HepG2 (cell line): ENCODE measurements at regions not wholly inside any gene's neighbourhood (a gene's known extent, or its start where the extent isn't known, plus 50 kb on each side); places are given as distances from the start of the nearest gene placed in this dataset.
A peak's percentile ranks its signal among the peaks of the same experiment; 100 is the strongest.

Experiments used
- ARHGAP35 ChIP-seq: sonication (generic); formaldehyde crosslinking; IDR thresholded peaks from 2 replicates; pipeline ENCODE4 v1.9.0; 2022; ENCODE audit warnings: mild to moderate bottlenecking, inconsistent platforms, moderate library complexity, missing genetic modification reagents, borderline replicate concordance
- CEBPG ChIP-seq: IDR thresholded peaks from 2 replicates; pipeline ENCODE4 v1.6.1; 2016
- ELF3 ChIP-seq: IDR thresholded peaks from 2 replicates; pipeline ENCODE4 v1.6.1; 2016; ENCODE audit warnings: missing genetic modification reagents, missing compliant biosample characterization
- GABPB1 ChIP-seq: IDR thresholded peaks from 2 replicates; pipeline ENCODE4 v1.6.1; 2016; ENCODE audit warnings: mild to moderate bottlenecking, missing genetic modification reagents, moderate library complexity, missing compliant biosample characterization
- ISL2 ChIP-seq: sonication (generic); formaldehyde crosslinking; IDR thresholded peaks from 2 replicates; pipeline ENCODE4 v1.5.0; 2020; ENCODE audit warnings: missing genetic modification reagents
- MAFK ChIP-seq, 2 experiments: IDR thresholded peaks in 1 of 2; conservative IDR thresholded peaks in 1 of 2; 2 replicates each; pipeline ENCODE4 v1.6.1; 2011; ENCODE audit warnings: improper control_type of control experiment in 2 of 2, low read length in 2 of 2
- RBM39 ChIP-seq: fragments of 200-400 bp; formaldehyde crosslinking; IDR thresholded peaks from one replicate; pipeline ENCODE4 v1.6.1; 2018; ENCODE audit warnings: antibody characterized with exemption, mild to moderate bottlenecking, low read depth, low read length; ENCODE audit not compliant: poor library complexity, severe bottlenecking
- SRSF1 ChIP-seq: fragments of 200-400 bp; formaldehyde crosslinking; optimal IDR thresholded peaks from 2 replicates; pipeline ENCODE3; 2017; ENCODE audit warnings: mild to moderate bottlenecking, low read depth, low read length, moderate library complexity
- SRSF4 ChIP-seq: fragments of 200-400 bp; formaldehyde crosslinking; IDR thresholded peaks from one replicate; pipeline ENCODE4 v1.6.1; 2018; ENCODE audit warnings: mild to moderate bottlenecking, low read depth, low read length, moderate library complexity; ENCODE audit not compliant: poor library complexity, severe bottlenecking
- TEAD3 ChIP-seq: optimal IDR thresholded peaks from 2 replicates; pipeline ENCODE3; 2016; ENCODE audit warnings: borderline replicate concordance
- U2AF1 ChIP-seq: fragments of 200-400 bp; formaldehyde crosslinking; optimal IDR thresholded peaks from 2 replicates; pipeline ENCODE3; 2017; ENCODE audit warnings: mild to moderate bottlenecking, low read depth, low read length
- YEATS4 ChIP-seq: sonication (generic); formaldehyde crosslinking; IDR thresholded peaks from 2 replicates; pipeline ENCODE4 v1.4.0; 2020; ENCODE audit warnings: missing genetic modification reagents, borderline replicate concordance
- ZNF563 ChIP-seq: sonication (generic); formaldehyde crosslinking; IDR thresholded peaks from 2 replicates; pipeline ENCODE4 v1.8.0; 2022; ENCODE audit warnings: mild to moderate bottlenecking, moderate library complexity, missing genetic modification reagents
- ZNF670 ChIP-seq: sonication (generic); formaldehyde crosslinking; IDR thresholded peaks from 2 replicates; pipeline ENCODE4 v1.8.0; 2022; ENCODE audit warnings: mild to moderate bottlenecking, missing genetic modification reagents, borderline replicate concordance
- ZNF883 ChIP-seq: sonication (generic); formaldehyde crosslinking; IDR thresholded peaks from 2 replicates; pipeline ENCODE4 v1.5.1; 2020; ENCODE audit warnings: mild to moderate bottlenecking, missing genetic modification reagents; ENCODE audit errors: not compliant biosample characterization
- TF ChIP-seq, protein P1 (sequence below): sonication (generic); formaldehyde crosslinking; IDR thresholded peaks from 2 replicates; pipeline ENCODE4 v1.8.1; 2023; ENCODE audit warnings: missing genetic modification reagents, inconsistent platforms, borderline replicate concordance
- TF ChIP-seq, protein P2 (sequence below): sonication (generic); formaldehyde crosslinking; IDR thresholded peaks from 2 replicates; pipeline ENCODE4 v1.4.0; 2020; ENCODE audit warnings: missing genetic modification reagents
- TF ChIP-seq, protein P3 (sequence below): sonication (generic); formaldehyde crosslinking; IDR thresholded peaks from 2 replicates; pipeline ENCODE4 v1.8.0; 2022; ENCODE audit warnings: missing genetic modification reagents, mild to moderate bottlenecking, borderline replicate concordance
- TF ChIP-seq, protein P4 (sequence below): sonication (generic); formaldehyde crosslinking; conservative IDR thresholded peaks from 2 replicates; pipeline ENCODE4 v1.8.1; 2023; ENCODE audit warnings: missing genetic modification reagents

DNA sequence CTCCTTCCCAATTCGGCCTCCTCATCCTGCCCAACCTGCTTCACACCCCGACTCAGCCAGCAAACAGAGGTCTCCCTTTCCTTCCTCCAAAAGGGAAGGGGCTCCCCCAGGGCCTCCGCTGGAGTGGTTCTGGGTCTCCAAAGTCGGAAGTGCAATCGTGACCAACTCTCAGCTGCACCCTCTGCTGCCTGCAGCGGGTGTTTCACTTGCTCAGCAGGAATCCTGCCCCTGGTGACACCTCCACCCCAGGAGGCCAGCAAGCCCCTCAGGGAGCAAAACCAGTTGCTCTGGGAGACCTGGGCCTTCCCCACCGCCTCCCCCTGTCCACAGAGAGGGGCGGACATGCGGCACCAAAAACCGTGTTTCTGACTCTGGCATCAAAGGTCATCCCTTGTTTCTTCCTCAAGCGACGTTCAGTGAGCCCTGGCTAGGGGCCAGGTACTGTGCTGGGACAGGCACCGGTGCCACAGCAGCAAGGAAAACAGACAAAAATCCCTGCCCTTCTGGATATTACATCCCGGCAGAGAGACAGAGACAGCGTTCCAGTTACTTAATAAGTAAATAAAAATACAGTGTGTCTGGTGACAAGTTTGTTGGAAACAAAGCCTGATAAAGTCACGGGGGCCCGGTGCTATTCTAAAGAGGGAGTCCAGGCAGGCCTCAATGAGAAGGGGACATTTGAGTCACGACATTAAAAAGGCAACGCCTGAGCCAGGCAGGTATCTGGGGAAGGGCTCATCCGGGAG, 219.0 kb downstream of the BMP7 start (continued):
- no peak for TF ChIP-seq ZNF670 (CRISPR knock-in tag)
- TF ChIP-seq ISL2 (CRISPR knock-in tag) = no peak
- peak; percentile 38 for TF ChIP-seq U2AF1
- TF ChIP-seq ARHGAP35 = no peak
- TF ChIP-seq ZNF883 (CRISPR knock-in tag) = peak; percentile 51
- TF ChIP-seq YEATS4 (CRISPR knock-in tag) = no peak
- peak; percentile 60 to 73 for TF ChIP-seq MAFK (conservative IDR thresholded peaks at IDR 0.05 in 1 of 2, IDR thresholded peaks at IDR 0.05 in 1 of 2; ENCODE audit: low read length in 2 of 2)
- TF ChIP-seq, protein P1, sequence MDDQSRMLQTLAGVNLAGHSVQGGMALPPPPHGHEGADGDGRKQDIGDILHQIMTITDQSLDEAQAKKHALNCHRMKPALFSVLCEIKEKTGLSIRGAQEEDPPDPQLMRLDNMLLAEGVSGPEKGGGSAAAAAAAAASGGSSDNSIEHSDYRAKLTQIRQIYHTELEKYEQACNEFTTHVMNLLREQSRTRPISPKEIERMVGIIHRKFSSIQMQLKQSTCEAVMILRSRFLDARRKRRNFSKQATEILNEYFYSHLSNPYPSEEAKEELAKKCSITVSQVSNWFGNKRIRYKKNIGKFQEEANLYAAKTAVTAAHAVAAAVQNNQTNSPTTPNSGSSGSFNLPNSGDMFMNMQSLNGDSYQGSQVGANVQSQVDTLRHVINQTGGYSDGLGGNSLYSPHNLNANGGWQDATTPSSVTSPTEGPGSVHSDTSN = no peak
- TF ChIP-seq SRSF1 = peak; percentile 69
- TF ChIP-seq CEBPG (CRISPR knock-in tag) = no peak
- no peak for TF ChIP-seq ZNF563
- TF ChIP-seq, protein P2, sequence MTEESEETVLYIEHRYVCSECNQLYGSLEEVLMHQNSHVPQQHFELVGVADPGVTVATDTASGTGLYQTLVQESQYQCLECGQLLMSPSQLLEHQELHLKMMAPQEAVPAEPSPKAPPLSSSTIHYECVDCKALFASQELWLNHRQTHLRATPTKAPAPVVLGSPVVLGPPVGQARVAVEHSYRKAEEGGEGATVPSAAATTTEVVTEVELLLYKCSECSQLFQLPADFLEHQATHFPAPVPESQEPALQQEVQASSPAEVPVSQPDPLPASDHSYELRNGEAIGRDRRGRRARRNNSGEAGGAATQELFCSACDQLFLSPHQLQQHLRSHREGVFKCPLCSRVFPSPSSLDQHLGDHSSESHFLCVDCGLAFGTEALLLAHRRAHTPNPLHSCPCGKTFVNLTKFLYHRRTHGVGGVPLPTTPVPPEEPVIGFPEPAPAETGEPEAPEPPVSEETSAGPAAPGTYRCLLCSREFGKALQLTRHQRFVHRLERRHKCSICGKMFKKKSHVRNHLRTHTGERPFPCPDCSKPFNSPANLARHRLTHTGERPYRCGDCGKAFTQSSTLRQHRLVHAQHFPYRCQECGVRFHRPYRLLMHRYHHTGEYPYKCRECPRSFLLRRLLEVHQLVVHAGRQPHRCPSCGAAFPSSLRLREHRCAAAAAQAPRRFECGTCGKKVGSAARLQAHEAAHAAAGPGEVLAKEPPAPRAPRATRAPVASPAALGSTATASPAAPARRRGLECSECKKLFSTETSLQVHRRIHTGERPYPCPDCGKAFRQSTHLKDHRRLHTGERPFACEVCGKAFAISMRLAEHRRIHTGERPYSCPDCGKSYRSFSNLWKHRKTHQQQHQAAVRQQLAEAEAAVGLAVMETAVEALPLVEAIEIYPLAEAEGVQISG = peak; percentile 32; the same call in 1 of the 2 replicates
- TF ChIP-seq RBM39 = peak; percentile 50
- TF ChIP-seq GABPB1 = 0 out of 2 replicates have a peak, but pooled peaks have one; percentile 42
- peak; percentile 17 for TF ChIP-seq TEAD3
- TF ChIP-seq, protein P3, sequence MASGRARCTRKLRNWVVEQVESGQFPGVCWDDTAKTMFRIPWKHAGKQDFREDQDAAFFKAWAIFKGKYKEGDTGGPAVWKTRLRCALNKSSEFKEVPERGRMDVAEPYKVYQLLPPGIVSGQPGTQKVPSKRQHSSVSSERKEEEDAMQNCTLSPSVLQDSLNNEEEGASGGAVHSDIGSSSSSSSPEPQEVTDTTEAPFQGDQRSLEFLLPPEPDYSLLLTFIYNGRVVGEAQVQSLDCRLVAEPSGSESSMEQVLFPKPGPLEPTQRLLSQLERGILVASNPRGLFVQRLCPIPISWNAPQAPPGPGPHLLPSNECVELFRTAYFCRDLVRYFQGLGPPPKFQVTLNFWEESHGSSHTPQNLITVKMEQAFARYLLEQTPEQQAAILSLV (CRISPR knock-in tag) = peak; percentile 24; the same call in 1 of the 2 replicates
- no peak for TF ChIP-seq SRSF4
- TF ChIP-seq ELF3 (CRISPR knock-in tag) = 0 out of 2 replicates have a peak, but pooled peaks have one; percentile 12
- TF ChIP-seq, protein P4, sequence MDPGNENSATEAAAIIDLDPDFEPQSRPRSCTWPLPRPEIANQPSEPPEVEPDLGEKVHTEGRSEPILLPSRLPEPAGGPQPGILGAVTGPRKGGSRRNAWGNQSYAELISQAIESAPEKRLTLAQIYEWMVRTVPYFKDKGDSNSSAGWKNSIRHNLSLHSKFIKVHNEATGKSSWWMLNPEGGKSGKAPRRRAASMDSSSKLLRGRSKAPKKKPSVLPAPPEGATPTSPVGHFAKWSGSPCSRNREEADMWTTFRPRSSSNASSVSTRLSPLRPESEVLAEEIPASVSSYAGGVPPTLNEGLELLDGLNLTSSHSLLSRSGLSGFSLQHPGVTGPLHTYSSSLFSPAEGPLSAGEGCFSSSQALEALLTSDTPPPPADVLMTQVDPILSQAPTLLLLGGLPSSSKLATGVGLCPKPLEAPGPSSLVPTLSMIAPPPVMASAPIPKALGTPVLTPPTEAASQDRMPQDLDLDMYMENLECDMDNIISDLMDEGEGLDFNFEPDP (CRISPR knock-in tag) = 0 out of 2 replicates have a peak, but pooled peaks have one; percentile 82
